ENCODE measurements at regions not wholly inside any gene's neighbourhood (a gene's known extent, or its start where the extent isn't known, plus 50 kb on each side); places are given as distances from the start of the nearest gene placed in this dataset.
"Not testable (repeated sequence)": the region's sequence is repeated elsewhere in the genome, so short reads cannot be mapped to it uniquely, and the experiment has no call there.

DNA sequence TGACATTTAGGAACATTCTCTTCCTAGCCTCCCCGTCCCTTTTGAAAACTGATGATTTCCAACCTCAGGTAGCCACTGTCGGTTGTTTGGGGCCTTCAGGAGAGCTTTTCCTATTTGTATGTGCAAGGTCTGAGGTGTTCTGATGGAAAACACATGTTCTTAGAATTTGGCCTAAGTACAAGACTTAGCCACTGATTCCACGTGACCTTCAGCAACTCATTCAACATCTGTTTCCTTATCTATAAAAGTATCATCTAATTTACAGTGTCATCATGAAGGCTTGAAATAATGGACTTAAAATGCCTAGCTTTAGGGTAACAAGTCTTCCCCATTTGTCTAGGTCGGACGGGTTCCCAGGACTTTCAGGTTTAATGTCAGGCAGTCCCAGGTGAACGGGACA lies 259.3 kb downstream of the SOX9 start:
- no peak overlapping the region for H3K4me3 ChIP-seq

DNA sequence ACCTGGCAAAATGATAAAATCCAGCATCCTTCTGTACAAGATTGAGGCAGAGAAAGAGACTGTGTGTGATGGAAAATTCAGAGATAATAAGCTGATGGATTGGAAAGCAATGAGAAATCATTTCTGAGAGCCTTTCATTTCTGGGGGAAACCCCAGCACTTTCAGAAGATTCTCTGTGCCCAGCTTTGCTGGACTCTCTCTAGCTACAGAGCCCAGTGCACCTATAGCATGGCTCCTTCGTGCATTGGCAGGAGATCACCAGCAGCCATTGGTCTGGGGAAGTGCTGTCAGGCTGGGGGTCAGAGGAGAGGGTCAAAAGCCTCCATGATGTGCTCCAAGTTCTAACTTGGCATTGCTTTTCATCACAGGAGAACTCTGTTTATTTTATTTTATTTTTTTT lies 259.9 kb downstream of the SOX9 start:
- no peak overlapping the region for H3K27ac ChIP-seq
- H3K4me3 ChIP-seq = no peak overlapping the region

More for the DNA sequence above, 259.3 kb downstream of the SOX9 start:
- peak overlapping the region in 1 of 21 experiments; percentile 50 for H3K27ac ChIP-seq

DNA sequence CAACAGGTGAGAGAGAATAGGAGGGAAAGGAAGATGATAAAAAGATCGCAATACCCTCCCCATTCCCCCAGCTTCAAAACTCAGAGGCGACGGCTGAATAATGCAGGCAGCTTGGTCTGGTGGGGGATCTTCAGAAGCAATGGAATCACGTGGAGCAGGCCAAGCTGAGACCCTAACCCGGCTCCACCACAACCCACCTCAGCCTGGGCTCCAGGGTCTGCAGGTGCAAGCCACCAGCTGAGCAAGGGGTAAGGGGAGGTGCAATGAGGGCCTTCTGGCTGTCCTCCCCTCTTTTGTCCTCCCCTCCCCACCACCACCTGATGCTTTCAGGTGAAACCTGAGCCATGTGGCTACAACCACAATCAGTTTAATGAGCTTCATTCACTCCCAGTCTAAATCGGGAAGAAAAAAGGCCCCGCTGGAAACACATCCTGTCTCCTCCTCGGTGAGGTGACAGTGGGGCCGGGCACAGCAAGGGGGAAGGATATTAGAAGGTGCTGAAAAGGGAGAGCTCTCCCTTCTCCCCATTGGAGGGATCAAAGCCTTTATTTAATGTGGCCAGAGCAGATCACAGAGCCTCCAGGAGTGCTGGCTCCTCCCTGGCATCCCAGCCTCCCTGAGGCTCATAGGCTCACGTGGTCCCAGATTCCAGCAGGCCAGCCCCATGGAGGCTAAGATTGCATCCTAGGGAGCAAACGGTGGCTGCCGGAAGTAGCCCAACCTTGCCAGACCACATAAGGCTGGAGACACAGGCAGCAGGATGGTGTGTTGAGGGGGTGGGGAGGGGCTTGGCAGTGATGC lies 261.0 kb downstream of the SOX9 start:
- Histone ChIP-seq H3K27ac (no peak overlapping the region), H3K4me3 (no peak overlapping the region)

DNA sequence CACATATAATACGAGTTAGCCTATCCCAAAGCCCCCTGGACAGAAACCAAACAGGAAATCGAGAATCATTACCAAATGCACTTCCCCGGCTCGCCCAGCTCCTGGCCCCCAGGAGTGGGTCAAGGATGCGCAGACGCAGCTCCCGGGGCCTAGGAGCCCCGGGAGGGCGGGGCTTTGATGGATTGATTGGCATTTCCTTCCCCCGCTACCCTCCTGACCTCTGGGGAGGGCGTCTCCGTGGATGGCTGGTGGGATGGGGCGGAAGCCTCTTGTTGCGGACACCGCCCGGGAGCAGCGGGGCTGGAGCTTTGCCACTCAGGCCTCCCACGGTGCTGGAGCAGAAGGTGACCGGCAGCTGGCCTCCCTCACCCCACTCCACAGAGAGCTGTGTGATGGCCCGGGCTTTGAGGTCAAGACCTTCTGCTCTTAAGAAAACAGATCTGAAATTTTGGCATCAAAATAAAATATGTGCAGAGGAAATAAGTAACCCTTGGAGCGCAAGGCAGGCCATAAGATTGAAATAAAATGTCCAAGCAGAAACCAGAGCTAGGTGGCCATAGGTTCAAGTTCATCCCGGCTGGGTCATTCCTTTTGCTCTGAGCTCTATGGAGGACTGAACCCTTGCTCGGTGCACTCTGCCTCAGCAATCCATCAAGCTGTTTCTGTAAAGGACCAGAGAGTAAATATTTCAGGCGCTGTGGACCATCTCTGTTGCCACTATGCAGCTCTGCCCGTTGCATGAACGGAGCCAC lies 262.3 kb downstream of the SOX9 start:
- no peak overlapping the region for H3K4me3 ChIP-seq
- no peak overlapping the region for H3K27ac ChIP-seq

DNA sequence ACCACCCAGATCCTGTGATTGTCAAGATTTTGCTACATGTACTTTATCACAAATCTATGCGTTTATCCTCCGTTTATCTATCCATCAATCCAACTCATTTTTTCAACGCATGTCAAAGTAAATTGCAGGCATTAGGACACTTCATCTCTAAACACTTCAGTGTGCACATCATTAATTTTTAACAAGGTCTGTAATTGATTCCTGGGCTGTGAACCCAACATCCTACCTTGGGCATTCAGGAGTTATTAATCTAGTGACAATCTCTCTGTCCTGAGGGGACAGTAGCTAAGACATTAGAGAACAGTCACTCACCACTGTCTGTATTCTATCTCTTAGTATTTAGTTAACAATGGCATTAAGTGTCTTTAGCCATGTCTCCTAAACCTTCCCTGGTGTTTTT lies 264.7 kb downstream of the SOX9 start:
- Histone ChIP-seq H3K4me3 (no peak overlapping the region), H3K27ac (no peak overlapping the region)

DNA sequence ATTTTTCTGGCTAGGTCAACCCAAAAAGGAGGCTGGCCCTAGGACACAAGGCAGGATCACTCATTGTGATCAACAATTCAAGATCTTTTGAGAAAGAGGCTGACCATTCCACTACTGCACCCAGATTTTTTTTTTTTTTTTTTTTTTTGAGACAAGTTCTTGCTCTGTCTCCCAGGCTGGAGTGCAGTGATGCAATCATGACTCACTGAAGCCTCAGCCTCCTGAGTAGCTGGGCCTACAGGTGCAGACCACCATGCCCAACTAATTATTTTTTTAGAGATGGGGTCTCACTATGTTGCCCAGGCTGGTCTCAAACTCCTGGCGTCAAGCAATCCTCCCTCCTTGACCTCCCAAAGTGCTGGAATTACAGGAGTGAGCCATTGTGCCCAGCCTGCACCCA lies 265.4 kb downstream of the SOX9 start:
- not testable (repeated sequence) for H3K4me3 ChIP-seq, H3K27ac ChIP-seq

DNA sequence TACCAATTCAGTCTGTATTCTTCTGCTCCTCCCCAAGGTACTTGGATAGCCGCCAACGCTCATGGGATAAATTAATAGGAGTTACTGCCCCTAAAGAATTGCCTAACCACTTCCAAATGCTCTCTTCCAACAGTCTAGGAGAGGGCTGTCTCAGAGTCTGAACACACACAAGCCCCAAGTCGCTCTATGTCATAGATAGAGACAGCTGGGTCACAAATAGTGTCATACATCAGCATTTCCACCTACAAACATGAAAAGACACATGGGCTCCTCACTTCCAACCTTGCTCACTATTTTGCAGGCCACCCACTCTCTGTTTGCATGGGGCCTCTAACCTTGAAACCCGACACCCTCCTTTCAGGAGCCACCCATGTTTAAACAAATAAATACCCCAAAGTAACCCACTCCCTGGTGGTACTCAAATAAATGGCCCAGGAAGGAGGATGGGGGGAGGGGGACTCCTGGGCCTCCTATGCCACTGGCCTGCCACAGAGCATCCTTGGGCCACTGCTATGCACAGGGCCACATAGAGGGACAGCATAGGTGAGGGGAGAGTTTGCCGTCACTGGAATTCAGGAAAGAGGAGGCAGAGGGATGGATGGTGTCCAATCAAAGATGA lies 265.9 kb downstream of the SOX9 start:
- no peak overlapping the region for H3K4me3 ChIP-seq
- H3K27ac ChIP-seq = no peak overlapping the region

DNA sequence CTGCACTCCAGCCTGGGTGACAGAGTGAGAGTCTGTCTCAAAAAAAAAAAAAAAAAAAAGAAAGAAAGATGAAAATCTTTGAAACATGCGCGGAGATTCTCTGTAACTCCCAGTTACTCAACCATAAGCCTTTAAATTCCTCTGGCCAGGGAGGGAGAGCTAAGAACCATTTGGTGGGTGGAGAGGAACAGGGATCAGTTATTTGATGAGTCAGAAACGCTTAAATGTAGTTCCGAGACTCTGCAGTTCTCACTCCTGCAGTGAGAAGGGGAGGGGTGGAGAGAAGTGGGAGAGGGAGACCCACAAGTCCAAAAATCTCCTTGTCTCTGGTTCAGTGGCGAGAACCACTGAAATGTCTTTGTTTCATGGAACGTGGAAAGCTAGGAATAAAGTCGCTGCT lies 266.7 kb downstream of the SOX9 start:
- H3K4me3 ChIP-seq = no peak overlapping the region
- H3K27ac ChIP-seq = no peak overlapping the region

DNA sequence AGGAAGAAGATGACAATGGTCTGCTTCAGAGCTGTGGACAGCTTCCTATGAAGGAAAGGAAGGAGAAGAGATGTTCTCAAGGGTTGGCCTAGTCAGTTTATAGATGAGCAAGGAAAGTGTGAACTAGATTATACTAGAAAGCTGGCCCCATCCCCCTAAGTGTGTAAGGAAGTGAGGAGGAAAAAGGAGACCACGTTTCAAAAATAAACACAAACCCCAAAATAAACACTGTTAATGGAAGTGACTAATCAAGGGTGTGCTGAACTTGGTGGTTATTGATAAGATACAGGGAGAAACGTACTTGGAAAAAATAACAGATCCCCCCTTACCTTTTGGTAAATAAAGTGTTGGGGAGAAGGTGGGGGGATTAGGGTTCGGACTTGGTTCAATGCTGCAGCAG lies 267.1 kb downstream of the SOX9 start:
- no peak overlapping the region for H3K27ac ChIP-seq
- H3K4me3 ChIP-seq = no peak overlapping the region

DNA sequence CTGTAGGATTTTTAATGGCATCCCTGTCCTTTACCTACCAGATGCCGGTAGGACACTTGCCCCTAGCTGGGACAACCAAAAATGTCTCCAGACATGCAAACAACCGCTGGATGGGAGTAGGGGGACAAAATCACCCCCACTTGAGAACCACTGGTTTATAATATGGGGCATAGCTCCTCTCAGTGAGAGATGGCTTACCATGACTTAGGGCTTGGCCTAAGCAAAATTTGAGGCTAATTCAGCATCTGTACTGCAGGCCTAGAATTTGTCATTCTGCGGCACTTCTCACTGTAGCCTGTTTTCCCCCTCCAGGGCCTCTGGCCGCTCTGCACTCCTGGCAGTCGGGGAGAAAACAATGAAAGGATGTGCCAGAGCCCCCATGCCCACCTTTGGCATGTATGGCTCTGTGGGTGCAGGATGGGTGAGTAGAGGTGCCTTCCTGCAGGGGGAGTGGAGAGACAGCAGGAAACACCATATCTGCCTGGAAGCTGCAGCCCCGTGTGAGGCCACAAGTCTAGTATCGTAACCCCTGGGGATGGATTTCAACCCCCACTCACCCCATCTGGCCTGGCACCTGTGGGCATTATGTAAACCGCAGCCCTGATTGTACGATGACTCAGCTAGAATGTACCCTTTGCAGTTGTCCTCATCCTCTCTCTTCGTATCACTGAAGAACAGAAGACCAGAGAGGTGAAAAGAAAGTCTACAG lies 268.1 kb downstream of the SOX9 start:
- Histone ChIP-seq H3K27ac (no peak overlapping the region), H3K4me3 (no peak overlapping the region)

DNA sequence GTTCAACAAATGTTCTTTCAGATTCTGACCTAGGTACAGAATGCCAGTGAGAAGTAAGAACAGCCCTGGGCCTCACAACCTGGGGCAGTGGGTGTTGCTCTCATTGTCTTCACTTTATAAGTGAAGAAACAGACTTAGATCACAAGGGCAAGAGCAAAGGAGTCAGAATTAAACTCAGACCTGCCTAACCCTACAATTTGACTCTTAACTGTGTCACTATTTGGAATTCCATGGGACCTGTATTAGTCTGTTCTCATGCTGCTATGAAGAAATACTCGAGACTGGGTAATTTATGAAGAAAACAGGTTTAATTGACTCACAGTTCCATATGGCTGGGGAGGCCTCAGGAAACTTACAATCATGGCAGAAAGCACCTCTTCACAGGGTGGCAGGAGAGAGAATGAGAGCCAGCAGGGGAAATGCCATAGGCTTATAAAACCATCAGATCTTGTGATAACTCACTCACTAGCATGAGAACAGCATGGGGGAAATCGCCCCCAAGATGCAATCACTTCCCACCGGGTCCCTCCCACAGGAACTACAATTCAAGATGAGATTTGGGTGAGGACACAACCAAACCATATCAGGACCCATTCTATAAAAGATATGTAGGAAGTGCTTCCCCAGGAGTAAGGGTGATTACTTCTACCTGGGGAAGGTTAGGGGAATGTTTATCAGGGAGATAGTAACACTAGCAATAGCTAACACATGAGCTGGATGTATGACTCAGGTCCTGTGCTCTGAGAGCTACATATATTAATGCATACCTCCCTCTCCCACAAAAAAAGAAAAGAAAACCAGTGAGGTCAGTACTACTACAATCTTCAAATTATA lies 270.1 kb downstream of the SOX9 start:
- H3K27ac ChIP-seq = no peak overlapping the region
- no peak overlapping the region for H3K4me3 ChIP-seq

DNA sequence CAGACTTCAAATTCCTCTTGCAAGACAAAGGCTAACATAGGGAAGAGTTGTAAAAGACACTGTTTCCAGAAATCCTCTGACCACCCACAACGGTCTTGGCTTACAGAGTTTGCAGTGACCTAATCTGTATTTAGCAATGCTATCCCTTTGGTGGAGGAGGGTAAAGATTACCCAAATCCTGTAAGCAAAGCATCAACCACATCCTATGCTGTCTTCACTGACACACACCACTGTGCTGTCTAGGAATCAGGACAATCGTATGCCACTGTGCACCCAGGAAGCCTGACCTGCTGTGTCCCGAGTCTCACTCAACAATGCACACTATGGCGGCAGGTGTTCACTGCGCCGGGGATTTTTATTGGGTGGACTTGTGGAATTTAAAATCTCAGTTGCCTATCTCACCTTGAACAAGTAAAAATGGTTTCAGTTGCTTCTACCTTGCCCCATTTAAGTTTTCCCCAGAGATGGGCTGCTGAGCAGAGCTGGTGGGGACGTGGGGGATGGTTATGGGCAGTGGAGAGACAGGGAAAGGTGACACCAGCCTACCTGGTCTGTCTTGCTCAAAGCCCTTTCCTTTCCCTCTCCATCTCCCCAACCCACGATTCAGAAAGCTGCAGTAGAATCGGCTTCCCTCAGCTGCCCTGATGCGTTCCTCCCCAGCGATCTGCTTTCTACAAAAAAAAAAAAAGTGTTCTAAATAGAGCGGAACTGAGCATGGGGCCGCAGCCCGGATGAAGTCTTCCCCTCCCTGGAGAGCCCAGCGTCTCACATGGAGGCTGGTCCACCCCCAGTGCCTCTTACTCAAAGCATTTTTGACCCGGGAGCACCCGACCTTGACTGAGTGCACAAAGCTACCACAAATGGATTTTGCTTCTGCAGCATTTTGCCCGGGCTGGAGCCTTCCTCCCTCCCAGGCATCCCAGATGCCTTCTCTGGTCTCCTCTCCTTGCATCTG lies 271.5 kb downstream of the SOX9 start:
- H3K4me3 ChIP-seq = no peak overlapping the region

DNA sequence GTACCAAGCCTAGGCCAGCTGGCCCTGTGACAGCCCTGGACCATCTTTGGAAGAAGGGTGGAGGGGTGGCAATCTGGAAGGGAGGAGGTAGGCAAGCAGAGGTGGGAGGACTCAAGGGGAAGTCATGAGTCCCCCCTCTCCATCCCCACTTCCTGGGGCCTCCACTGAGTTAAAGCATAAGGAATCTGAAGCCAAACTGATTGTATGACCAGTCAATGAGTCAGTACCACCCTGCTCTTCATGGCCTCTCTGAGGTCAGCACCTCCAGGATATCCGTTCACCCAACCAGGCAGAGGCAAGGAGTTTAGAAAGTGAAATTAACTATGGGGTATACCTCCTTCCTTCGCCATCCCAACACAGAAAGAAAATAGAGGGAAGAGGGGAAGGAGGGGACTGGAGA lies 272.7 kb downstream of the SOX9 start:
- Histone ChIP-seq H3K4me3 (no peak overlapping the region), H3K27ac (no peak overlapping the region)

More for the DNA sequence above, 271.5 kb downstream of the SOX9 start:
- H3K27ac ChIP-seq = no peak overlapping the region

DNA sequence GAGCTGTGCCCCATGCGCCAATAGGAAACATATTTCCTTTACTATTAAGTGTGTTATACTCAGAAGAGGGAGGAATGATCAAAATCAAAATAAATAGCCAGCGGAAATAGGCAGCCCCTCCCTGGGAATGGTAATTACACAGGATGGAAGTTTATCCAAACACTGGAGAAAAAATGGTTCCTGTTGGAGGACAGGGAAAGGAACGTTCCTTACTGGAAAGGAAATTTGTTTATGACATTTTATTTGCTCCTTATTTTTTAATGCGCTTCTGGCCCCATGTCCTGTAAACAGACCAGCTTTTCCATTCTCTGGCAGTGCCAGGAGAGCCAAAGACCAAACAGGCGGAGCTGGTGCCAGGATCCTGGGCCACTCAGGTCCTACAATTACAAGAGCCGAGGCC lies 273.7 kb downstream of the SOX9 start:
- no peak overlapping the region for H3K4me3 ChIP-seq
- no peak overlapping the region for H3K27ac ChIP-seq

DNA sequence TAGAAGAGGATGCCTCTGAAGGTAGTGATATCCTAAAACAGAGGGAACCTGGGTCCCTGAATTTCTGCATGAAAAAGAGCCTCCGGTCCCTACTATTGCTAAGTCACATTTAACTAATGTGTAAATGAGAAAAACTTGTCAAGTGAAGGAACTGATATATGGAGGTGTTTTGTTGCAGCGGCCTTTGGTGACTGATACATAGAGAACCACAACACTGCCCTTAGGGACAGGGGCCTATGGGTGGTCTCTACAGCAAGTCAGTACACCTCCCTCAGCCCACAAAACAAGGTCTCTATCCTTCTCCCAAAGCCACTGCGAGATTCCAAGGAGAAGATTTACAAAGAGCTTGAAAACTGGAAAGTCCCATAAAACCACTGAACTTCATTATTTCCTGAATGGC lies 275.3 kb downstream of the SOX9 start:
- Histone ChIP-seq H3K27ac (no peak overlapping the region), H3K4me3 (no peak overlapping the region)

DNA sequence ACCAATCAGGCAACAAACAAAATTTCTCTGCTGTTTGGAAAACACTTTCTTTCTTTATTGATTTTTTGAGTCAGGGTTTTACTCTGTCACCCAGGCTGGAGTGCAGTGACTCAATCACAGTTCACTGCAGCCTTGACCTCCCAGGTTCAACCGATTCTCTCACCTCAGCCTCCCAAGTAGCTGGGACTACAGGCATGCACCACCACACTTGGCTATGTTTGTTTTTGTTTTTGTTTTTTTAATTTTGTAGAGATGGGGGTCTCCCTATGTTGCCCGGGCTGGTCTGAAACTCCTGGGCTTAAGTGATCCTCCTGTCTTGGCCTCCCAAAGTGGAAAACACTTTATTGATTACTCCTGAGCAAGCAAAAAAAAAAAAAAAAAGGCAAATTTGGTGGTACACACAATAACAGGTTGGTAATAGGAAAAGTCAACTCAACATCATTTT lies 276.4 kb downstream of the SOX9 start:
- no peak overlapping the region for H3K4me3 ChIP-seq
- H3K27ac ChIP-seq = no peak overlapping the region

DNA sequence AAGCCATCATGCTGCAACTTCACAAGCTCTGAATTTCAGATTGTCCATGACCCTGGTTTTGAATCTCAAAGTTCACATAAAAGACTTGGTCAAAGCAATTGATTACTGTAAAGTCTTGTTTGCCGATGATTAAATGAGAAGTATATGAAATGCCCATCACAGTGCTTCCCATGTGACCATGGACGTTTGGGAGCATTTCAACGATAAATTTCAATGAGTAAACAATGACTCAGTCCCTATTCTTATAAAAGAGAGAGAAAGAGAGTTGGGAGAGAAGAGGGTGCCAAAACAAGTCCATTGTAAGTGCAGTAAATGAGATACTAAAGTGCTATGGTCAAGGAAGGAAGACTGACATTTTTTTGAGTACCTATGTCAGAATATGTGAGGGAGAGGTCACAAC lies 276.9 kb downstream of the SOX9 start:
- Histone ChIP-seq H3K4me3 (no peak overlapping the region), H3K27ac (no peak overlapping the region)

DNA sequence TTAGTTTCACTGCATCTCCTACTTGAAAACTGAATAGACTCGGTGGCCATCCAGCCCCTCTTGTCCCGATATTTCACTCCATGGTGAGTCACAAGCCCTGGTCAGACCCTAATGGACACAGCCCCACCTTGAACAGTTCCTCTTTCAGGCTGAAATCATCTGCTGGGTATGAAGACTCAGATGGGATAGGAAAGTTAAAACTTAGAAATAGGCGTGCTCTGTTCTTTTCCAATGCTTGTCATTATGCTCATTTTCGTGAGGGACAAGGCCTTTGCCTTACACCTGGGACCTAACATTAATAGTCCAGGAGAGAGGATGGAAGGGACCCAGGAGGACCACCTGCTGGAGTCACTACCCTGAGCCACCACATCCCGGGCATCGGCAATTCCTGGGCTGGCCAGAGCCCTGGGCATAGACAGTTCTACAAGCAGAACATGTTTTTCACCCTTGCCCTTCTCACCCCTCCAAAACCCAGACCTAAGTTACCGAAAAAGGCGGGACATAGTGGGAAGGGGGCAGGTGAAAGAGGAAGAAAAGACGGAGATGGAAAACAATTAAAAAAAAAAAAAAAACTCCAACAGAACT lies 278.3 kb downstream of the SOX9 start:
- H3K4me3 ChIP-seq = no peak overlapping the region
- no peak overlapping the region for H3K27ac ChIP-seq
